CD4-positive, CD25-positive, alpha-beta regulatory T cell (primary cell): ENCODE measurements at regions not wholly inside any gene's neighbourhood (a gene's known extent, or its start where the extent isn't known, plus 50 kb on each side); places are given as distances from the start of the nearest gene placed in this dataset.
"Not testable (repeated sequence)": the region's sequence is repeated elsewhere in the genome, so short reads cannot be mapped to it uniquely, and the experiment has no call there.

Experiments used
- ATAC-seq, 2 donors: fragments of 150-1000 bp; cut with Tn5 transposase; one replicate each; pipeline ENCODE4 v1.10.0; 2021; ENCODE audit warnings: low read depth in 2 of 2, moderate number of reproducible peaks in 2 of 2, moderate library complexity in 1 of 2
- DNase-seq, 3 donors: peaks; one replicate each; pipeline versions ENCODE4 v3.0.0 to v3.0.0-alpha.2; 2012 to 2022; ENCODE audit warnings: mixed read lengths in 1 of 3
- H3K27ac ChIP-seq: one replicate; pipeline ENCODE4 v1.7.0; 2013; ENCODE audit warnings: mild to moderate bottlenecking, low read length; ENCODE audit not compliant: insufficient read depth, poor library complexity, severe bottlenecking
- H3K27me3 ChIP-seq: one replicate; pipeline ENCODE4 v1.7.0; 2013; ENCODE audit warnings: low read length; ENCODE audit not compliant: control insufficient read depth, insufficient read depth
- H3K36me3 ChIP-seq: one replicate; pipeline ENCODE4 v1.7.0; 2013; ENCODE audit warnings: mild to moderate bottlenecking, low read length, moderate library complexity; ENCODE audit not compliant: control insufficient read depth, insufficient read depth
- H3K4me1 ChIP-seq: 2 replicates; pipeline ENCODE4 v1.7.0; 2013; ENCODE audit warnings: mild to moderate bottlenecking, low read length; ENCODE audit not compliant: insufficient read depth, control insufficient read depth, poor library complexity, severe bottlenecking
- H3K4me3 ChIP-seq: one replicate; pipeline ENCODE4 v1.7.0; 2013; ENCODE audit warnings: low read depth, mild to moderate bottlenecking, low read length, moderate library complexity
- H3K9me3 ChIP-seq, 2 experiments: 1 replicate in 1 of 2; 2 replicates in 1 of 2; pipeline ENCODE4 v1.7.0; 2013; ENCODE audit warnings: low read length in 2 of 2, mild to moderate bottlenecking in 1 of 2, moderate library complexity in 1 of 2; ENCODE audit not compliant: control insufficient read depth in 2 of 2
- H3K27ac Mint-ChIP-seq, 3 donors: one replicate each; pipeline ENCODE4 v1.8.0; 2020 to 2022; ENCODE audit warnings: mild to moderate bottlenecking in 3 of 3, mixed read lengths in 3 of 3, moderate library complexity in 2 of 3
- H3K27me3 Mint-ChIP-seq: one replicate; pipeline ENCODE4 v1.8.0; 2022; ENCODE audit warnings: mild to moderate bottlenecking, mixed read lengths
- H3K36me3 Mint-ChIP-seq: one replicate; pipeline ENCODE4 v1.8.0; 2020; ENCODE audit warnings: mixed read lengths
- H3K4me1 Mint-ChIP-seq, 4 donors: one replicate each; pipeline ENCODE4 v1.8.0; 2020 to 2022; ENCODE audit warnings: mixed read lengths in 4 of 4, mild to moderate bottlenecking in 1 of 4
- H3K4me3 Mint-ChIP-seq, 4 donors: one replicate each; pipeline ENCODE4 v1.8.0; 2020 to 2022; ENCODE audit warnings: mild to moderate bottlenecking in 4 of 4, mixed read lengths in 4 of 4, moderate library complexity in 3 of 4
- H3K9me3 Mint-ChIP-seq, 7 donors: one replicate each; pipeline ENCODE4 v1.8.0; 2020 to 2022; ENCODE audit warnings: mixed read lengths in 7 of 7, mild to moderate bottlenecking in 3 of 7, moderate library complexity in 2 of 7

DNA sequence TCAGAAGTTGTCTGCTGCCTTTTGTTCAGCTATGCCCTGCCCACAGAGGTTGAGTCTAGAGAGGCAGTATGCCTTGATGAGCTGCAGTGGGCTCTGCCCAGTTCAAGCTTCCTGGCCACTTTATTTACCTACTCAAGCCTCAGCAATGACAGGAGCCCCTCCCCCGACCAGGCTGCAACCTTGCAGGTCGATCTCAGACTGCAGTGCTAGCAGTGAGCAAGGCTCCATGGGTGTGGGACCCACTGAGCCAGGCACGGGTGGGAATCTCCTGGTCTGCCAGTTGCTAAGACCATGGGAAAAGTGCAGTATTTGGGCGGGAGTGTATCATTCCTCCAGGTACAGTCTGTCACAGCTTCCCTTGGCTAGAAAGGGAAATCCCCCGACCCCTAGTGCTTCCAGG, 1554.8 kb downstream of the PCDH9 start:
- not testable (repeated sequence) for H3K27me3 Mint-ChIP-seq, H3K9me3 ChIP-seq, H3K4me1 Mint-ChIP-seq, H3K27me3 ChIP-seq, H3K27ac Mint-ChIP-seq, H3K4me3 ChIP-seq, H3K36me3 ChIP-seq, H3K36me3 Mint-ChIP-seq, H3K27ac ChIP-seq, ATAC-seq, DNase-seq, H3K4me3 Mint-ChIP-seq, H3K4me1 ChIP-seq
- H3K9me3 Mint-ChIP-seq, result peaks cover 4 to 36% (median 19%) of the 10 kb centered on the region in 7 donors

DNA sequence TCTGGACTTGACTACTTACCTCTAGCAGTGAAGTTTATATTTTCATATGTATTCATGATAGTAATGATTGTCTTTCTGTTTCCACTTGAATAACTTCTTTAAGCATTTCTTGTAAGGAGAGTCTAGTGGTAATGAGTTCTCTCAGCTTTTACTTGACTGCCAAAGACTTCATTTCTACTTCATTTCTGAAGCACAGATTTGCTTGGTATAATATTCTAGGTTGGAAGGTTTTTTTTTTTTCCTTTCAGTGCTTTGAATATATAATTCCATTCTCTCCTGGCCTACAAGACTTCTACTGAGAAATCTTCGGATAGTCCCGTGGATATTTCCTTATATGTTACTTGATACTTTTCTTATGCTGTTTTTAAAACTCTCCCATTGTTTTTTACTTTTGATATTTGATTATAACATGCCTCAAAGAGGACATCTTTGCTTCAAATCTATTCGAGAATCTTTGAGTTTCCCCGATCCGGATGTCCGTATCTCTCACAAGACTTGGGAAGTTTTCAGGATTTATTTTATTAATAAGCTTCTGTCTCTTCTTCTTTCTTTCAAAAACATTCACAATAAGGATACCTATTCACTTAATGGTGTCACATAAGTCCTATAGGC, 1560.0 kb downstream of the PCDH9 start:
- no peak overlapping the region for H3K4me3 ChIP-seq
- Mint-ChIP-seq H3K4me3 (no peak overlapping the region), H3K36me3 (no peaks in the 10 kb centered on the region), H3K9me3 (peaks cover 8 to 48% (median 23%) of the 10 kb centered on the region in 7 donors), H3K27ac (no peak overlapping the region), H3K27me3 (no peaks in the 10 kb centered on the region), H3K4me1 (no peaks in the 10 kb centered on the region)
- no peaks in the 10 kb centered on the region for H3K36me3 ChIP-seq
- H3K9me3 ChIP-seq, result no peaks in the 10 kb centered on the region
- no peaks in the 10 kb centered on the region for H3K4me1 ChIP-seq
- no peaks in the 10 kb centered on the region for H3K27me3 ChIP-seq
- H3K27ac ChIP-seq, result no peak overlapping the region
- DNase-seq (no peak), ATAC-seq (no peak)

DNA sequence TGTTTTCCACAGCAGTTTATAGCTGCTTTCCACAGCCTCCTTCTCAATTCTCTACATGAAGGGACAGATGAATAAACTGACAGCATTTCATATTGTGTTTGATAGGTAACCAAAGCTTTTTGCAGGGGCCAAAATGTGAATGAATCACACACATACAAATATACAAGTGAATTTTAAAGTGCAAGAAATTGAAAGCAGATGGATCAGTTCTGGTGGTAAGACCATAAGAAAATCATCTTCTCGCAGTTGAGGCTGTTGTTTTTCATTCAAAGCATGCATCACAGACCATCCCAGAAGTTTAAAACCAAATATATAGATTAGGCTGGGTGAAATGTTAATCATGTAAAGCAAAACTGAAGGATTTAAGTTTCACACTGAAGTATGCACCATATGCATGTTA, 1569.4 kb downstream of the PCDH9 start:
- H3K4me3 ChIP-seq, result no peak overlapping the region
- Mint-ChIP-seq H3K36me3 (no peaks in the 10 kb centered on the region), H3K4me3 (no peak overlapping the region), H3K4me1 (no peaks in the 10 kb centered on the region), H3K27ac (no peak overlapping the region), H3K27me3 (no peaks in the 10 kb centered on the region), H3K9me3 (peaks cover 0 to 36% (median 12%) of the 10 kb centered on the region in 7 donors)
- no peaks in the 10 kb centered on the region for H3K4me1 ChIP-seq
- DNase-seq (no peak), ATAC-seq (no peak)
- no peaks in the 10 kb centered on the region for H3K36me3 ChIP-seq
- no peaks in the 10 kb centered on the region for H3K27me3 ChIP-seq
- peaks cover 0 to 4% of the 10 kb centered on the region in 2 experiments for H3K9me3 ChIP-seq
- no peak overlapping the region for H3K27ac ChIP-seq

DNA sequence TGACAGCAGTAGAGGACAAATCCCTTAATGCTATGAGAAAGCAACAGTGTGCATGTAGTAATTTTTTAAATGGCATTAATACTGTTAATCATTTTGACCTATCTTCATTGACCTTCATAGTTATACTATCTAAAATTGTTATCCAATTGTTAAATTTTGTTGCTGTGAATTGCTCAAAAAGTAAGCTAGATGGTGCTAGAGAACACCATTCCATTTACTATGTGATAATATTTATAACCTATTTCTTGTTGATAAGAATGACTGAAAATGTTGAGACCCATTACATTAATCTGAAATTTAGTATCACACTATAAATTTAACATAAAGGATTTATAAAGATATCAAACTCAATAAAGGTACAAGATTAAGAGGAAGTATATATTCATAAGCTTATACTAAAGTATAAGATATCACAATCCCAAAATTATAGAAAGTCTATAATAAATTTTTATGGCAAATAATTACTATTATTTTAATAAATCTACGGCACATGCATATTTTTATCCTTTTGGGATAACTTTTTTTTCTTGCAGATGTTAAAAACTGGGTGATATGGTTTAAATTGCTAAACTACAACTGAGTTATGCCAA, 1573.3 kb downstream of the PCDH9 start:
- no peak for ATAC-seq
- H3K27ac ChIP-seq, result no peak overlapping the region
- H3K36me3 ChIP-seq, result no peaks in the 10 kb centered on the region
- H3K4me3 Mint-ChIP-seq, result no peak overlapping the region
- DNase-seq, result no peak
- H3K9me3 ChIP-seq, result peaks cover 3 to 4% of the 10 kb centered on the region in 2 experiments
- no peaks in the 10 kb centered on the region for H3K27me3 Mint-ChIP-seq
- no peaks in the 10 kb centered on the region for H3K4me1 Mint-ChIP-seq
- no peaks in the 10 kb centered on the region for H3K27me3 ChIP-seq
- H3K9me3 Mint-ChIP-seq, result peaks cover under 1 to 28% (median 5%) of the 10 kb centered on the region in 7 donors
- no peaks in the 10 kb centered on the region for H3K36me3 Mint-ChIP-seq
- no peaks in the 10 kb centered on the region for H3K4me1 ChIP-seq
- no peak overlapping the region for H3K4me3 ChIP-seq
- H3K27ac Mint-ChIP-seq, result no peak overlapping the region

DNA sequence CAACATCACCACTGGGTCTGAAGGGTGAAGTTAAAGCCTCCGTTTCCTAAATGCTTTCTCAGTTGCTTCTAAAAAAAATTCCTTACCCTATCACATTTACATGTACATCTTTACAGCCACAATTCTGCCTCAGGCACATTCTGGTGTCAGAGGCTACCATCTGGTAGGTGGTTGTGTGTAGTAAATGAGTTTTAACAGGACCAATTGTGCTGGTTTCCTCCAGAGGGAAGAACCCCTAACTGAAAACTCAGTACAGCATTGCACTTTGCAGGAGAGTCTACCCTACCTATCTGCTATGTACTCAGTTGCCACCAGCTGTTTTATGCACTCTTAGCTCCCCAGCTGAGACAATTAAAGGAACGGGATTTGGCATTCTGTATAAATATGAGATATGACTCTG, 1576.5 kb downstream of the PCDH9 start:
- H3K27me3 Mint-ChIP-seq, result no peaks in the 10 kb centered on the region

DNA sequence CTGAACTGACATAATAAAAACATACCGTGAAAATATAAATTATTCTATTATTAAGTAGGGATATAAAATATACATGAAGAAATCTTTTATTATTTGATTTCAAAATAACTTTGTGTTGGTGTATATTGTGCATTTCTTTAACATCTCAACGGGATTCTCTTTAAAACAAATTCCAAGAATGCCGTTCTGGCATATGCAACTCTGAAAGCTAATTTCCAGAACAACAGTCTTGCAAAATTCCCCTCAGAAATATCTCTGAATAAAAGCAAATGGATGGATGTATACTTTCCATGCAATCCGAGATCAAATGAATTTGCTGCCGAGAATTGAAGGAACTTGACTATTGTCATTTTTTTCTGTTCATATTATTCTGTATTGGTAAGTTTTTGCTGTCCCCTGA, 1579.8 kb downstream of the PCDH9 start:
- no peaks in the 10 kb centered on the region for H3K27me3 ChIP-seq
- no peak overlapping the region for H3K27ac ChIP-seq
- no peak overlapping the region for H3K4me3 ChIP-seq
- H3K9me3 Mint-ChIP-seq, result peaks cover 1 to 17% (median 7%) of the 10 kb centered on the region in 7 donors
- H3K36me3 ChIP-seq, result no peaks in the 10 kb centered on the region
- no peaks in the 10 kb centered on the region for H3K4me1 ChIP-seq
- H3K4me3 Mint-ChIP-seq, result no peak overlapping the region
- ATAC-seq, result no peak
- no peaks in the 10 kb centered on the region for H3K4me1 Mint-ChIP-seq
- no peaks in the 10 kb centered on the region for H3K36me3 Mint-ChIP-seq
- no peak overlapping the region for H3K27ac Mint-ChIP-seq
- no peak for DNase-seq
- peaks cover 0 to 3% of the 10 kb centered on the region in 2 experiments for H3K9me3 ChIP-seq
- H3K27me3 Mint-ChIP-seq, result no peaks in the 10 kb centered on the region

More for the DNA sequence above, 1576.5 kb downstream of the PCDH9 start:
- Histone ChIP-seq H3K4me3 (no peak overlapping the region), H3K4me1 (no peaks in the 10 kb centered on the region), H3K36me3 (no peaks in the 10 kb centered on the region), H3K27ac (no peak overlapping the region), H3K27me3 (no peaks in the 10 kb centered on the region), H3K9me3 (peaks cover 0 to 3% of the 10 kb centered on the region in 2 experiments)
- no peak for ATAC-seq
- Mint-ChIP-seq H3K9me3 (peaks cover 1 to 24% (median 4%) of the 10 kb centered on the region in 7 donors), H3K4me3 (no peak overlapping the region), H3K27ac (no peak overlapping the region), H3K36me3 (no peaks in the 10 kb centered on the region), H3K4me1 (no peaks in the 10 kb centered on the region)
- no peak for DNase-seq

DNA sequence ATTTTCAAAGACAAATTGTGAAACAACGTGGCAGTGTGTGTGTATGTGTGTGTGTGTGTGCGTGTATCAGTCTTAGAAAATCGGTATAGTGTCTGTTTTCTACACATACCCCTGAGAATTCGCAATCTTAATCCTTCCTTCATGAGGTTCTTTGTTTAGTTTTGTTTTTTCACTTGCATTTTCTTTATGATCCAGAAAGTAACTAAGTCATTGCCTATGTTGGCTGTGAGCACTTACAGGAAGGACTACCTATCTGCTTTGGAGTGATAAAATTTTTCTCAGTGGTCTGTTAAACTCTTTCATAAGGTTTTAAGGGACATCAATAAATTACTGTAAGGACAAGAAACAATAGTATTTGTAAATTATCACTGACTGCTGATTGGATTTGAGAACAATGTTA, 1587.1 kb downstream of the PCDH9 start:
- peak overlapping the region in 1 of 3 donors; percentile 52 for H3K27ac Mint-ChIP-seq
- H3K27ac ChIP-seq, result no peak overlapping the region
- H3K36me3 ChIP-seq, result no peaks in the 10 kb centered on the region
- H3K27me3 Mint-ChIP-seq, result no peaks in the 10 kb centered on the region
- no peaks in the 10 kb centered on the region for H3K9me3 ChIP-seq
- H3K4me1 ChIP-seq, result no peaks in the 10 kb centered on the region
- no peak for ATAC-seq
- no peaks in the 10 kb centered on the region for H3K27me3 ChIP-seq
- DNase-seq, result no peak
- H3K4me1 Mint-ChIP-seq, result no peaks in the 10 kb centered on the region
- H3K4me3 ChIP-seq, result no peak overlapping the region
- H3K4me3 Mint-ChIP-seq, result no peak overlapping the region
- peaks cover 0 to 15% (median 12%) of the 10 kb centered on the region in 7 donors for H3K9me3 Mint-ChIP-seq
- H3K36me3 Mint-ChIP-seq, result no peaks in the 10 kb centered on the region

DNA sequence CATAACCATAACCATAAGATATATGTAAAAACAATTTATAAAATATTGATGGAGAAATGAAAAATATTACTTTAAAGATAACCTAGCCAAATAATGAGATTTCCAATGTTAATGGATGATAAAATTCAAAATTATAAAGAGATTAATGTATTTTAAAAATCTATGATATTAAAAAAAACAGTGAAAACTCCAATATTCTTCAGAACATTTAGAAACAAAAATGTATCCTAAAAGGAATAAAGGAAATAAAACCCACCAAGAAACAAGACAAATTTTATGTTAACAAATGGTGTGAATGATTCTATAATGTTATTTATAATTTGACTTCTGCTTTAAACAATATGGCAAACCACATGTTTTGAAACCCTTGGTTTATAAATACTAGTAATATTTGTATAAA, 1587.8 kb downstream of the PCDH9 start:
- Mint-ChIP-seq H3K27ac (no peak overlapping the region), H3K4me3 (no peak overlapping the region), H3K4me1 (no peaks in the 10 kb centered on the region), H3K36me3 (no peaks in the 10 kb centered on the region), H3K9me3 (peaks cover 0 to 15% (median 11%) of the 10 kb centered on the region in 7 donors), H3K27me3 (no peaks in the 10 kb centered on the region)
- no peak for DNase-seq
- H3K4me3 ChIP-seq, result no peak overlapping the region
- no peaks in the 10 kb centered on the region for H3K36me3 ChIP-seq
- no peaks in the 10 kb centered on the region for H3K4me1 ChIP-seq
- H3K9me3 ChIP-seq, result no peaks in the 10 kb centered on the region
- no peak for ATAC-seq
- H3K27me3 ChIP-seq, result no peaks in the 10 kb centered on the region
- no peak overlapping the region for H3K27ac ChIP-seq
